Liver (tissue), 8 donors: ENCODE measurements at regions not wholly inside any gene's neighbourhood (a gene's known extent, or its start where the extent isn't known, plus 50 kb on each side); places are given as distances from the start of the nearest gene placed in this dataset.
A peak's percentile ranks its signal among the peaks of the same experiment; 100 is the strongest.

Experiments used
- DNase-seq: peaks from one replicate; pipeline ENCODE4 v3.0.0-alpha.2; 2017; ENCODE audit warnings: low spot score
- H3K27ac ChIP-seq, 2 donors: one replicate each; pipeline ENCODE4 v1.7.0; 2013; ENCODE audit warnings: inconsistent platforms in 2 of 2, low read length in 2 of 2, control low read depth in 1 of 2, low read depth in 1 of 2, mild to moderate bottlenecking in 1 of 2
- H3K27me3 ChIP-seq, 4 donors: one replicate each; pipeline versions ENCODE4 v1.6.1 to v1.7.0; 2013; ENCODE audit warnings: low read length in 3 of 4, inconsistent platforms in 1 of 4, mild to moderate bottlenecking in 1 of 4, moderate library complexity in 1 of 4; ENCODE audit not compliant: control insufficient read depth in 4 of 4, insufficient read depth in 4 of 4
- H3K36me3 ChIP-seq, 4 donors: one replicate each; pipeline versions ENCODE4 v1.6.1 to v1.7.0; 2013; ENCODE audit warnings: low read length in 3 of 4, mild to moderate bottlenecking in 3 of 4, low read depth in 1 of 4, moderate library complexity in 1 of 4; ENCODE audit not compliant: control insufficient read depth in 4 of 4, insufficient read depth in 3 of 4
- H3K4me1 ChIP-seq, 4 donors: one replicate each; pipeline versions ENCODE4 v1.6.1 to v1.7.0; 2013; ENCODE audit warnings: low read length in 3 of 4, mild to moderate bottlenecking in 3 of 4, moderate library complexity in 1 of 4; ENCODE audit not compliant: control insufficient read depth in 4 of 4, insufficient read depth in 4 of 4
- H3K4me3 ChIP-seq, 3 donors: one replicate each; pipeline versions ENCODE4 v1.6.1 to v1.7.0; 2013; ENCODE audit warnings: low read length in 3 of 3, control low read depth in 1 of 3, low read depth in 1 of 3, mild to moderate bottlenecking in 1 of 3
- H3K9ac ChIP-seq, 2 donors: one replicate each; pipeline ENCODE4 v1.7.0; 2013; ENCODE audit warnings: low read length in 2 of 2, mild to moderate bottlenecking in 2 of 2, moderate library complexity in 2 of 2, control low read depth in 1 of 2, low read depth in 1 of 2
- H3K9me3 ChIP-seq, 4 donors: one replicate each; pipeline versions ENCODE4 v1.6.1 to v1.7.0; 2013; ENCODE audit warnings: low read length in 3 of 4; ENCODE audit not compliant: control insufficient read depth in 4 of 4
- EGR1 ChIP-seq, 2 donors: IDR thresholded peaks; 2 replicates each; pipeline ENCODE4 v1.6.1; 2016 to 2018; ENCODE audit warnings: antibody characterized with exemption in 2 of 2, low read depth in 2 of 2
- FOXA1 ChIP-seq: IDR thresholded peaks from 2 replicates; pipeline ENCODE4 v1.6.1; 2016; ENCODE audit warnings: antibody characterized with exemption
- FOXA2 ChIP-seq: IDR thresholded peaks from 2 replicates; pipeline ENCODE4 v1.6.1; 2016; ENCODE audit warnings: antibody characterized with exemption
- GABPA ChIP-seq, 2 donors: IDR thresholded peaks in 1 of 2; conservative IDR thresholded peaks in 1 of 2; 2 replicates each; pipeline ENCODE4 v1.6.1; 2016; ENCODE audit warnings: antibody characterized with exemption in 2 of 2, mild to moderate bottlenecking in 1 of 2, moderate library complexity in 1 of 2
- HNF4G ChIP-seq: IDR thresholded peaks from 2 replicates; pipeline ENCODE4 v1.6.1; 2016; ENCODE audit warnings: antibody characterized with exemption
- JUND ChIP-seq, 2 donors: IDR thresholded peaks; 2 replicates each; pipeline ENCODE4 v1.6.1; 2016; ENCODE audit warnings: antibody characterized with exemption in 2 of 2
- RAD21 ChIP-seq, 2 donors: IDR thresholded peaks; 2 replicates each; pipeline ENCODE4 v1.6.1; 2016; ENCODE audit warnings: antibody characterized with exemption in 2 of 2, mild to moderate bottlenecking in 2 of 2
- RXRA ChIP-seq, 2 donors: IDR thresholded peaks; 2 replicates each; pipeline ENCODE4 v1.6.1; 2017 to 2018; ENCODE audit warnings: antibody characterized with exemption in 2 of 2, mild to moderate bottlenecking in 1 of 2
- WGBS: extraction: QIAGEN DNeasy Blood & Tissue Kit; methylation state at CpG from one replicate; pipeline ENCODE4 v1.1.7; 2013; 5-methylcytosine and 5-hydroxymethylcytosine counted together
- TF ChIP-seq, protein P1 (sequence below): IDR thresholded peaks from 2 replicates; pipeline ENCODE4 v1.6.1; 2016; ENCODE audit warnings: antibody characterized with exemption
- TF ChIP-seq, protein P2 (sequence below): fragments of 150-350 bp; IDR thresholded peaks from 2 replicates; pipeline ENCODE4 v1.5.1; 2017; ENCODE audit warnings: improper control_type of control experiment, low read depth, low read length; ENCODE audit not compliant: missing input control
- TF ChIP-seq, protein P3 (sequence below): IDR thresholded peaks from 2 replicates; pipeline ENCODE4 v1.6.1; 2016; ENCODE audit warnings: antibody characterized with exemption, mild to moderate bottlenecking
- TF ChIP-seq, protein P4 (sequence below): IDR thresholded peaks from 2 replicates; pipeline ENCODE4 v1.6.1; 2016; ENCODE audit warnings: antibody characterized with exemption
- donor health status: healthy.
- donor health status: healthy.
- donor health status: healthy.
- donor health status: healthy.
- donor health status: healthy.

DNA sequence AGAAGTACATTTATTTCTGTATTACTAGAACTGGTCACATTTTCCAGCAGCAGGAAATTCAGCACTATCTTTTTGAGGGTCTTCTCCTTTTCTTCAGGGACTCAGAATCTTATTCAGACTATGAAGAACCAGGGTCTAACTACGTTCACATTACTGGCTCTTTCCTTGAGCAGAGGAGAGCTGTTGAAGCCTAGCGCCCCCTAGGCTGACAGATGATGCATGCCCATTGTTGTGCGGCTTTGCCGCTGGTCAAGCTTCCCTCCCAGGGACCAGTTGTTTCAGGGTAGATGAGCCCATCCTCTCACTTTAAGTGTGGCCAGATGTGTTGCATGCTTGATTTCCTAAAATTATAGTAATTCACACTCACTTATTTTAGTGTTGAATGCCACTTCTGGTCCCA, 168.2 kb upstream of the PDGFD start:
- no peak overlapping the region for H3K4me3 ChIP-seq
- 29% methylated on average over 4 of the region's 4 CpGs for WGBS
- DNase-seq, result no peak
- H3K27ac ChIP-seq, result no peak overlapping the region
- H3K9me3 ChIP-seq, result no peaks in the 10 kb centered on the region
- TF ChIP-seq RAD21 (IDR thresholded peaks at IDR 0.05) (peak in 1 of 2 donors; percentile 6), RXRA (IDR thresholded peaks at IDR 0.05) (no peak)
- TF ChIP-seq, protein P1, sequence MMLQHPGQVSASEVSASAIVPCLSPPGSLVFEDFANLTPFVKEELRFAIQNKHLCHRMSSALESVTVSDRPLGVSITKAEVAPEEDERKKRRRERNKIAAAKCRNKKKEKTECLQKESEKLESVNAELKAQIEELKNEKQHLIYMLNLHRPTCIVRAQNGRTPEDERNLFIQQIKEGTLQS, result no peak
- no peaks in the 10 kb centered on the region for H3K4me1 ChIP-seq
- H3K36me3 ChIP-seq, result no peaks in the 10 kb centered on the region
- H3K9ac ChIP-seq, result no peak overlapping the region
- H3K27me3 ChIP-seq, result no peaks in the 10 kb centered on the region

DNA sequence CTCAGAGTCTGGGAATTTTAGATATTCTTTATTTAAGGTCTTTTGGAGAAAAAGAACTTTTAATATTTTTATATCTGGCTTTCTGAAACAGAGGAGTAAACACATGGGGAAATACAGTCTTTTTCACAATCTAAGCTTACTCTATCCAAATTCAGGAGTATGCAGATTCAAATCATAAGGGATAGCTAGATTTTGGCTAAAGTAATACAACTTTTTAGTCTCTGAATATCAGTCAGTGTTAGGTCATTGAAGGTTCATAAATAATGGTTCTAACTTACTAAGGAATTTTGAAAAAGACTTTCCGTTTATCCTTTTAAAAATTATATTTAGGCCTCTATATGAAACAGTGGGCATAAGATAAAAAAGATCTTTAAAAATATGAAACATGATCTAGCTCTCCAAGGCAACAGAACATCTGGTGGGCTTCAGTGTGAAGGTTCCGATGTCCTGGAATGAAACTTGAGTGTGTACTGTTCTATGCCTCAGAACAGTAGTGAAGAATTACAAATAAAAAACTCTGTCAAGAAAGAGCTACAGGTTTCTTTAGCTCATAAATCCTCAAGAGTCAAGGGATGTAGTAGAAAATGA, 165.2 kb upstream of the PDGFD start:
- no peaks in the 10 kb centered on the region for H3K9me3 ChIP-seq
- H3K4me3 ChIP-seq, result no peak overlapping the region
- no peaks in the 10 kb centered on the region for H3K36me3 ChIP-seq
- no peak for TF ChIP-seq RXRA (IDR thresholded peaks at IDR 0.05)
- no peak for TF ChIP-seq RAD21 (IDR thresholded peaks at IDR 0.05)
- TF ChIP-seq, protein P2, sequence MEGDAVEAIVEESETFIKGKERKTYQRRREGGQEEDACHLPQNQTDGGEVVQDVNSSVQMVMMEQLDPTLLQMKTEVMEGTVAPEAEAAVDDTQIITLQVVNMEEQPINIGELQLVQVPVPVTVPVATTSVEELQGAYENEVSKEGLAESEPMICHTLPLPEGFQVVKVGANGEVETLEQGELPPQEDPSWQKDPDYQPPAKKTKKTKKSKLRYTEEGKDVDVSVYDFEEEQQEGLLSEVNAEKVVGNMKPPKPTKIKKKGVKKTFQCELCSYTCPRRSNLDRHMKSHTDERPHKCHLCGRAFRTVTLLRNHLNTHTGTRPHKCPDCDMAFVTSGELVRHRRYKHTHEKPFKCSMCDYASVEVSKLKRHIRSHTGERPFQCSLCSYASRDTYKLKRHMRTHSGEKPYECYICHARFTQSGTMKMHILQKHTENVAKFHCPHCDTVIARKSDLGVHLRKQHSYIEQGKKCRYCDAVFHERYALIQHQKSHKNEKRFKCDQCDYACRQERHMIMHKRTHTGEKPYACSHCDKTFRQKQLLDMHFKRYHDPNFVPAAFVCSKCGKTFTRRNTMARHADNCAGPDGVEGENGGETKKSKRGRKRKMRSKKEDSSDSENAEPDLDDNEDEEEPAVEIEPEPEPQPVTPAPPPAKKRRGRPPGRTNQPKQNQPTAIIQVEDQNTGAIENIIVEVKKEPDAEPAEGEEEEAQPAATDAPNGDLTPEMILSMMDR, result no peak
- TF ChIP-seq, protein P3, sequence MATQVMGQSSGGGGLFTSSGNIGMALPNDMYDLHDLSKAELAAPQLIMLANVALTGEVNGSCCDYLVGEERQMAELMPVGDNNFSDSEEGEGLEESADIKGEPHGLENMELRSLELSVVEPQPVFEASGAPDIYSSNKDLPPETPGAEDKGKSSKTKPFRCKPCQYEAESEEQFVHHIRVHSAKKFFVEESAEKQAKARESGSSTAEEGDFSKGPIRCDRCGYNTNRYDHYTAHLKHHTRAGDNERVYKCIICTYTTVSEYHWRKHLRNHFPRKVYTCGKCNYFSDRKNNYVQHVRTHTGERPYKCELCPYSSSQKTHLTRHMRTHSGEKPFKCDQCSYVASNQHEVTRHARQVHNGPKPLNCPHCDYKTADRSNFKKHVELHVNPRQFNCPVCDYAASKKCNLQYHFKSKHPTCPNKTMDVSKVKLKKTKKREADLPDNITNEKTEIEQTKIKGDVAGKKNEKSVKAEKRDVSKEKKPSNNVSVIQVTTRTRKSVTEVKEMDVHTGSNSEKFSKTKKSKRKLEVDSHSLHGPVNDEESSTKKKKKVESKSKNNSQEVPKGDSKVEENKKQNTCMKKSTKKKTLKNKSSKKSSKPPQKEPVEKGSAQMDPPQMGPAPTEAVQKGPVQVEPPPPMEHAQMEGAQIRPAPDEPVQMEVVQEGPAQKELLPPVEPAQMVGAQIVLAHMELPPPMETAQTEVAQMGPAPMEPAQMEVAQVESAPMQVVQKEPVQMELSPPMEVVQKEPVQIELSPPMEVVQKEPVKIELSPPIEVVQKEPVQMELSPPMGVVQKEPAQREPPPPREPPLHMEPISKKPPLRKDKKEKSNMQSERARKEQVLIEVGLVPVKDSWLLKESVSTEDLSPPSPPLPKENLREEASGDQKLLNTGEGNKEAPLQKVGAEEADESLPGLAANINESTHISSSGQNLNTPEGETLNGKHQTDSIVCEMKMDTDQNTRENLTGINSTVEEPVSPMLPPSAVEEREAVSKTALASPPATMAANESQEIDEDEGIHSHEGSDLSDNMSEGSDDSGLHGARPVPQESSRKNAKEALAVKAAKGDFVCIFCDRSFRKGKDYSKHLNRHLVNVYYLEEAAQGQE, result no peak
- 78% methylated on average over 2 of the region's 2 CpGs for WGBS
- H3K9ac ChIP-seq, result no peak overlapping the region
- no peak overlapping the region for H3K27ac ChIP-seq
- no peak for DNase-seq
- H3K4me1 ChIP-seq, result no peaks in the 10 kb centered on the region
- H3K27me3 ChIP-seq, result no peaks in the 10 kb centered on the region

DNA sequence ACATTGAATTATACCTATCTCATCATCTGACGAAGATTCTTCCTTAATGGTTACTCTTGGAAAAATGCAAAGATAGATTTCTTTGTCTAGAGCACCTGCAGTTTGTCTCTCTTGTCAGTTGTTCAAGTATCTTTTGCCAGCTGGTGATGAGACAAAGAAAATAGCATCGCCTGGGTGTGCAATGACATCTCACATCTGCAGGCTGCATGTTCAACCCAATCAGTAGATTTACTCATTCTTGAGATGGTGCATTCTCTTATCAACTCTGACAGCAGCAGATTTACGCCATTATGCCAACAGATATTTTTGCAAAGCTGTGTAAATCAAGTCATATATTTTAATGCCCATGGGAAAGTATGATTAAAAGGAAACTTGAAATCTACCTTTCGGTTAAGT, 164.6 kb upstream of the PDGFD start:
- DNase-seq, result no peak
- Histone ChIP-seq H3K4me1 (no peaks in the 10 kb centered on the region), H3K9ac (no peak overlapping the region), H3K9me3 (peaks cover 0 to 2% (median 0%) of the 10 kb centered on the region in 4 donors), H3K4me3 (no peak overlapping the region), H3K27ac (no peak overlapping the region), H3K36me3 (no peaks in the 10 kb centered on the region), H3K27me3 (no peaks in the 10 kb centered on the region)
- 71% methylated on average over 4 of the region's 4 CpGs for WGBS
- no peak for TF ChIP-seq RAD21 (IDR thresholded peaks at IDR 0.05)
- TF ChIP-seq, protein P2, result no peak
- TF ChIP-seq, protein P4, sequence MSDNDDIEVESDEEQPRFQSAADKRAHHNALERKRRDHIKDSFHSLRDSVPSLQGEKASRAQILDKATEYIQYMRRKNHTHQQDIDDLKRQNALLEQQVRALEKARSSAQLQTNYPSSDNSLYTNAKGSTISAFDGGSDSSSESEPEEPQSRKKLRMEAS, result no peak
- TF ChIP-seq, protein P1, result no peak
- TF ChIP-seq FOXA2, result no peak
- TF ChIP-seq RXRA (IDR thresholded peaks at IDR 0.05), result no peak
- TF ChIP-seq, protein P3, result no peak
- TF ChIP-seq FOXA1, result no peak
- TF ChIP-seq GABPA (IDR thresholded peaks at IDR 0.05 in 1 of 2, conservative IDR thresholded peaks at IDR 0.05 in 1 of 2), result no peak
- no peak for TF ChIP-seq HNF4G
- no peak for TF ChIP-seq JUND (IDR thresholded peaks at IDR 0.05)
- no peak for TF ChIP-seq EGR1 (IDR thresholded peaks at IDR 0.05; ENCODE audit: low read depth in 2 of 2)
